ENCODE measurements at regions not wholly inside any gene's neighbourhood (a gene's known extent, or its start where the extent isn't known, plus 50 kb on each side); places are given as distances from the start of the nearest gene placed in this dataset.

DNA sequence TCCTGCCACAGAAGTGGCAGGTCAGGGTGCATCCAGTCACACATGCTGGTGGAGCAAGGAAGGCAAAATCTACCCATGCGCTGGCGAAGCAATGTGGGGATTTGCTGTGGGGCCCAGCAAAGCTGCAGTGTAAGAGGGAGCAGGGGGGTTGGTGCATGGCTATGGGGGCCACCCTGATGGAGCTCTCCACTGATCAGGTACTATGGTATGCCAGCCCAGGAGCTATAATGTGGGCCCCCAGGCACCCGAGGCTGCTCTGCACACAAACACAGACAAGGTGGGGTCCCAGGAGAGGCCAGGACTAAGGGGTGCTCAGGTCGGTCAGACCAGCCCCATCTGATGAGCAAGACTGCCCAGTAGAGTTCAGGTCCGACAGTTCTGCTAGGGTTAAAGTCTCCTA lies 213.5 kb downstream of the ZC3H11B start:
- TF ChIP-seq, protein P1, sequence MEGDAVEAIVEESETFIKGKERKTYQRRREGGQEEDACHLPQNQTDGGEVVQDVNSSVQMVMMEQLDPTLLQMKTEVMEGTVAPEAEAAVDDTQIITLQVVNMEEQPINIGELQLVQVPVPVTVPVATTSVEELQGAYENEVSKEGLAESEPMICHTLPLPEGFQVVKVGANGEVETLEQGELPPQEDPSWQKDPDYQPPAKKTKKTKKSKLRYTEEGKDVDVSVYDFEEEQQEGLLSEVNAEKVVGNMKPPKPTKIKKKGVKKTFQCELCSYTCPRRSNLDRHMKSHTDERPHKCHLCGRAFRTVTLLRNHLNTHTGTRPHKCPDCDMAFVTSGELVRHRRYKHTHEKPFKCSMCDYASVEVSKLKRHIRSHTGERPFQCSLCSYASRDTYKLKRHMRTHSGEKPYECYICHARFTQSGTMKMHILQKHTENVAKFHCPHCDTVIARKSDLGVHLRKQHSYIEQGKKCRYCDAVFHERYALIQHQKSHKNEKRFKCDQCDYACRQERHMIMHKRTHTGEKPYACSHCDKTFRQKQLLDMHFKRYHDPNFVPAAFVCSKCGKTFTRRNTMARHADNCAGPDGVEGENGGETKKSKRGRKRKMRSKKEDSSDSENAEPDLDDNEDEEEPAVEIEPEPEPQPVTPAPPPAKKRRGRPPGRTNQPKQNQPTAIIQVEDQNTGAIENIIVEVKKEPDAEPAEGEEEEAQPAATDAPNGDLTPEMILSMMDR (IDR thresholded peaks at IDR 0.05; ENCODE audit: insufficient read depth, low read length, poor library complexity, severe bottlenecking): no peak
- TF ChIP-seq EZH2phosphoT487 (conservative IDR thresholded peaks at IDR 0.05; ENCODE audit: low read length): no peak
- no peaks in the 10 kb centered on the region for H3K36me3 ChIP-seq (ENCODE audit: low read length)
- no peaks in the 10 kb centered on the region for H4K20me1 ChIP-seq (ENCODE audit: low read depth, low read length)
- H3K9me2 ChIP-seq (replicated peaks; ENCODE audit: insufficient read depth, low read length): no peaks in the 10 kb centered on the region
- no peaks in the 10 kb centered on the region for H3K27me3 ChIP-seq (ENCODE audit: low read length)
- no peaks in the 10 kb centered on the region for H3F3A ChIP-seq (ENCODE audit: insufficient read depth)
- H2AFZ ChIP-seq (ENCODE audit: low read depth, low read length, severe bottlenecking): no peak overlapping the region
- H3K9me3 ChIP-seq (ENCODE audit: insufficient read depth, low read length): no peaks in the 10 kb centered on the region
- no peaks in the 10 kb centered on the region for H3K79me2 ChIP-seq (ENCODE audit: insufficient read depth, low read length)
- no peak overlapping the region for H3K9ac ChIP-seq (ENCODE audit: low read length)
- H3K27ac ChIP-seq (ENCODE audit: low read depth, low read length): no peak overlapping the region
- H3K4me2 ChIP-seq (ENCODE audit: low read depth, low read length, poor library complexity, severe bottlenecking): no peak overlapping the region
- no peak overlapping the region for H3K4me3 ChIP-seq (ENCODE audit: insufficient read depth, low read length, poor library complexity, severe bottlenecking)

DNA sequence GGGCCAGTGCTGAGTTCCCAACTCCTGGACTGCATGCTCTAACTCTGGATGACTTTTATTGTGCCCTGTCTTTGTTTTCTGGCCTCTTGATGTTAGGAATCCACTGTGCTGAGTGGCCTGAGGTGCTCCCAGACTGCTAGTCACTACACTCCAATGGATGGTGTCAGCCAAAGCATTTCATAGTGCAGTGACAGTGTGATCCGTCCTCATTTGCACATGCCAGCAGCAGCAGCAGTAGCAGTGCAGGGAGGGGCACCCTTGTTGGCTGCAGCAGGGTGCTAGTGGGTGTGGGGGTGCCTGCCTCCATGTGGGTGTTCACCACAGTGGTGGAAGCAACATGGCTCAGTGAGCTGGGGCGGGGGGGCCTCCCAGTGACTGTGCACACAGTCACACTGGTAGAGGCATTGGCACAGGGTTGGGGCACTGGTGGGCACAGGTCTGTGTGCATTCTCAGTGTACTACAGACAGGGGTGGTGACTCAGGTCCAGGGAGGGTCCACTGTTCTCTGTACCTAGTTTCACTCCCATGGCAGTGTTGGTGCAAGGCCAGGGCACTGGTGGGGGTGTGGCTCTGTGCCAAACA lies 214.0 kb downstream of the ZC3H11B start:
- Histone ChIP-seq H3K9me3 (ENCODE audit: insufficient read depth, low read length) (no peaks in the 10 kb centered on the region), H3K4me3 (ENCODE audit: insufficient read depth, low read length, poor library complexity, severe bottlenecking) (no peak overlapping the region), H3K9me2 (replicated peaks; ENCODE audit: insufficient read depth, low read length) (no peaks in the 10 kb centered on the region), H3F3A (ENCODE audit: insufficient read depth) (no peaks in the 10 kb centered on the region), H3K27ac (ENCODE audit: low read depth, low read length) (no peak overlapping the region), H3K27me3 (ENCODE audit: low read length) (no peaks in the 10 kb centered on the region), H4K20me1 (ENCODE audit: low read depth, low read length) (no peaks in the 10 kb centered on the region), H3K9ac (ENCODE audit: low read length) (no peak overlapping the region), H3K36me3 (ENCODE audit: low read length) (no peaks in the 10 kb centered on the region), H2AFZ (ENCODE audit: low read depth, low read length, severe bottlenecking) (no peak overlapping the region), H3K4me2 (ENCODE audit: low read depth, low read length, poor library complexity, severe bottlenecking) (no peak overlapping the region), H3K79me2 (ENCODE audit: insufficient read depth, low read length) (no peaks in the 10 kb centered on the region)
- no peak for TF ChIP-seq EZH2phosphoT487 (conservative IDR thresholded peaks at IDR 0.05; ENCODE audit: low read length)
- TF ChIP-seq, protein P1 (IDR thresholded peaks at IDR 0.05; ENCODE audit: insufficient read depth, low read length, poor library complexity, severe bottlenecking): no peak

DNA sequence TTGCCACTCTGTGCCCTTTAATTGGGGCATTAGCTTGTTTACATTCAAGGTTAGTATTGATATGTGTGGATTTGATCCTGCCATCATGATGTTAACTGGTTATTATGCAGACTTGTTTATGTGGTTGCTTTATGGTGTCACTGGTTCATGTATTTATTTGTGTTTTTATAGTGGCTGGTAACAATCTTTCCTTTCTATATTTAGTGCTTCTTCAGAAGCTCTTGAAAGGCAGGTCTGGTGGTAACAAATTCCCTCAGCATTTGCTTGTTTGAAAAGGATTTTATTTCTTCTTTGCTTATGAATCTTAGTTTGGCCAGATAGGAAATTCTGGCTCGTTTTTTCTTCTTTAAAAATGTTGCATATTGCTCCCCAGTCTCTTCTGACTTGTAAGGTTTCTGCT lies 215.4 kb downstream of the ZC3H11B start:
- Histone ChIP-seq H3K27ac (ENCODE audit: low read depth, low read length) (no peak overlapping the region), H3K4me3 (ENCODE audit: insufficient read depth, low read length, poor library complexity, severe bottlenecking) (no peak overlapping the region), H3K9me2 (replicated peaks; ENCODE audit: insufficient read depth, low read length) (no peaks in the 10 kb centered on the region), H3F3A (ENCODE audit: insufficient read depth) (no peaks in the 10 kb centered on the region), H3K4me2 (ENCODE audit: low read depth, low read length, poor library complexity, severe bottlenecking) (no peak overlapping the region), H3K27me3 (ENCODE audit: low read length) (no peaks in the 10 kb centered on the region), H3K79me2 (ENCODE audit: insufficient read depth, low read length) (no peaks in the 10 kb centered on the region), H2AFZ (ENCODE audit: low read depth, low read length, severe bottlenecking) (no peak overlapping the region), H3K9me3 (ENCODE audit: insufficient read depth, low read length) (no peaks in the 10 kb centered on the region), H3K36me3 (ENCODE audit: low read length) (no peaks in the 10 kb centered on the region), H3K9ac (ENCODE audit: low read length) (no peak overlapping the region), H4K20me1 (ENCODE audit: low read depth, low read length) (no peaks in the 10 kb centered on the region)
- TF ChIP-seq, protein P1 (IDR thresholded peaks at IDR 0.05; ENCODE audit: insufficient read depth, low read length, poor library complexity, severe bottlenecking): no peak
- no peak for TF ChIP-seq EZH2phosphoT487 (conservative IDR thresholded peaks at IDR 0.05; ENCODE audit: low read length)
